NT2/D1 (cell line): ENCODE measurements at regions not wholly inside any gene's neighbourhood (a gene's known extent, or its start where the extent isn't known, plus 50 kb on each side); places are given as distances from the start of the nearest gene placed in this dataset.

Experiments
- DNase-seq: peaks from one replicate; pipeline ENCODE4 v3.0.0-alpha.2; 2011; ENCODE audit warnings: low read depth, low spot score
- H3K27me3 ChIP-seq: 2 replicates; pipeline ENCODE4 v1.6.0; 2011; ENCODE audit warnings: mild to moderate bottlenecking; ENCODE audit not compliant: insufficient read length, insufficient read depth
- H3K36me3 ChIP-seq: 2 replicates; pipeline ENCODE4 v1.6.1; 2011; ENCODE audit warnings: mild to moderate bottlenecking, low read length, mixed read lengths; ENCODE audit not compliant: insufficient read depth, insufficient read length
- H3K4me1 ChIP-seq: 2 replicates; pipeline ENCODE4 v1.5.1; 2011; ENCODE audit not compliant: insufficient read depth, insufficient read length
- H3K4me3 ChIP-seq: 2 replicates; pipeline ENCODE4 v1.5.1; 2011; ENCODE audit warnings: low read depth; ENCODE audit not compliant: insufficient read length
- H3K9ac ChIP-seq: 2 replicates; pipeline ENCODE4 v1.6.0; 2011; ENCODE audit warnings: low read depth; ENCODE audit not compliant: insufficient read length
- H3K9me3 ChIP-seq: 2 replicates; pipeline ENCODE4 v1.5.1; 2011; ENCODE audit warnings: mild to moderate bottlenecking, low read length; ENCODE audit not compliant: insufficient read depth
- SUZ12 ChIP-seq: IDR thresholded peaks from 2 replicates; pipeline ENCODE4 v1.6.1; 2011; ENCODE audit not compliant: insufficient read length, insufficient read depth; ENCODE audit errors: extremely low read depth
- YY1 ChIP-seq: IDR thresholded peaks from 2 replicates; pipeline ENCODE4 v1.6.1; 2011; ENCODE audit not compliant: insufficient read length, insufficient read depth
- ZNF274 ChIP-seq: IDR thresholded peaks from 2 replicates; pipeline ENCODE4 v1.6.1; 2011; ENCODE audit warnings: mild to moderate bottlenecking, low read depth, low read length

- Histone ChIP-seq H3K9me3 (peaks cover 5% of the 10 kb centered on the region), H3K27me3 (no peaks in the 10 kb centered on the region), H3K4me1 (no peaks in the 10 kb centered on the region), H3K4me3 (no peak overlapping the region), H3K36me3 (no peaks in the 10 kb centered on the region), H3K9ac (no peak overlapping the region)
- TF ChIP-seq SUZ12, result no peak
- TF ChIP-seq YY1, result no peak
- TF ChIP-seq ZNF274, result no peak
- DNase-seq, result no peak
These were observed 186.5 kb upstream of the PEX5L start for GRCh38 chr3:180223268-180223667.

GRCh38 chr3:180229113-180229512, 192.4 kb upstream of the PEX5L start:
- Histone ChIP-seq H3K9ac (no peak overlapping the region), H3K36me3 (no peaks in the 10 kb centered on the region), H3K27me3 (no peaks in the 10 kb centered on the region), H3K4me1 (no peaks in the 10 kb centered on the region), H3K9me3 (peaks cover 54% of the 10 kb centered on the region), H3K4me3 (no peak overlapping the region)
- TF ChIP-seq SUZ12, result no peak
- no peak for TF ChIP-seq ZNF274
- no peak for TF ChIP-seq YY1
- DNase-seq, result no peak

GRCh38 chr3:180239939-180240338, 203.2 kb upstream of the PEX5L start:
- H3K36me3 ChIP-seq, result no peaks in the 10 kb centered on the region
- H3K4me1 ChIP-seq, result no peaks in the 10 kb centered on the region
- no peak for DNase-seq
- no peak for TF ChIP-seq ZNF274
- no peak for TF ChIP-seq SUZ12
- no peak for TF ChIP-seq YY1
- no peak overlapping the region for H3K9ac ChIP-seq
- 0 out of 2 replicates have a peak, but pooled peaks cover under 1% of the 10 kb centered on the region for H3K9me3 ChIP-seq
- no peak overlapping the region for H3K4me3 ChIP-seq
- H3K27me3 ChIP-seq, result no peaks in the 10 kb centered on the region

- Histone ChIP-seq H3K36me3 (no peaks in the 10 kb centered on the region), H3K27me3 (no peaks in the 10 kb centered on the region), H3K9me3 (no peaks in the 10 kb centered on the region), H3K4me3 (no peak overlapping the region), H3K4me1 (no peaks in the 10 kb centered on the region), H3K9ac (no peak overlapping the region)
- TF ChIP-seq ZNF274 (no peak), SUZ12 (no peak), YY1 (no peak)
- no peak for DNase-seq
These were observed 210.0 kb upstream of the PEX5L start for GRCh38 chr3:180246688-180247195.

- no peaks in the 10 kb centered on the region for H3K4me1 ChIP-seq
- TF ChIP-seq SUZ12, result no peak
- TF ChIP-seq YY1, result no peak
- no peak for TF ChIP-seq ZNF274
- no peaks in the 10 kb centered on the region for H3K36me3 ChIP-seq
- no peak for DNase-seq
- H3K9ac ChIP-seq, result no peak overlapping the region
- no peaks in the 10 kb centered on the region for H3K27me3 ChIP-seq
- no peak overlapping the region for H3K4me3 ChIP-seq
- H3K9me3 ChIP-seq, result no peaks in the 10 kb centered on the region
These were observed 213.4 kb upstream of the PEX5L start for GRCh38 chr3:180250172-180250571.

GRCh38 chr3:180252683-180253082, 215.9 kb upstream of the PEX5L start:
- Histone ChIP-seq H3K4me3 (no peak overlapping the region), H3K27me3 (no peaks in the 10 kb centered on the region), H3K4me1 (no peaks in the 10 kb centered on the region), H3K9me3 (no peaks in the 10 kb centered on the region), H3K9ac (no peak overlapping the region), H3K36me3 (no peaks in the 10 kb centered on the region)
- TF ChIP-seq YY1 (no peak), SUZ12 (no peak), ZNF274 (no peak)
- DNase-seq, result no peak

- no peak for DNase-seq
- Histone ChIP-seq H3K4me1 (no peaks in the 10 kb centered on the region), H3K9me3 (no peaks in the 10 kb centered on the region), H3K27me3 (no peaks in the 10 kb centered on the region), H3K36me3 (no peaks in the 10 kb centered on the region), H3K4me3 (no peak overlapping the region), H3K9ac (no peak overlapping the region)
- TF ChIP-seq YY1 (no peak), ZNF274 (no peak), SUZ12 (no peak)
These were observed 216.5 kb upstream of the PEX5L start for GRCh38 chr3:180253283-180253682.

- Histone ChIP-seq H3K36me3 (no peaks in the 10 kb centered on the region), H3K9ac (no peak overlapping the region), H3K9me3 (no peaks in the 10 kb centered on the region), H3K27me3 (no peaks in the 10 kb centered on the region), H3K4me1 (no peaks in the 10 kb centered on the region), H3K4me3 (no peak overlapping the region)
- TF ChIP-seq YY1, result no peak
- TF ChIP-seq SUZ12, result no peak
- TF ChIP-seq ZNF274, result no peak
- DNase-seq, result no peak
These were observed 227.7 kb upstream of the PEX5L start for GRCh38 chr3:180264479-180264878.
